ENCODE measurements at regions not wholly inside any gene's neighbourhood (a gene's known extent, or its start where the extent isn't known, plus 50 kb on each side); places are given as distances from the start of the nearest gene placed in this dataset.
"Not testable (repeated sequence)": the region's sequence is repeated elsewhere in the genome, so short reads cannot be mapped to it uniquely, and the experiment has no call there.

DNA sequence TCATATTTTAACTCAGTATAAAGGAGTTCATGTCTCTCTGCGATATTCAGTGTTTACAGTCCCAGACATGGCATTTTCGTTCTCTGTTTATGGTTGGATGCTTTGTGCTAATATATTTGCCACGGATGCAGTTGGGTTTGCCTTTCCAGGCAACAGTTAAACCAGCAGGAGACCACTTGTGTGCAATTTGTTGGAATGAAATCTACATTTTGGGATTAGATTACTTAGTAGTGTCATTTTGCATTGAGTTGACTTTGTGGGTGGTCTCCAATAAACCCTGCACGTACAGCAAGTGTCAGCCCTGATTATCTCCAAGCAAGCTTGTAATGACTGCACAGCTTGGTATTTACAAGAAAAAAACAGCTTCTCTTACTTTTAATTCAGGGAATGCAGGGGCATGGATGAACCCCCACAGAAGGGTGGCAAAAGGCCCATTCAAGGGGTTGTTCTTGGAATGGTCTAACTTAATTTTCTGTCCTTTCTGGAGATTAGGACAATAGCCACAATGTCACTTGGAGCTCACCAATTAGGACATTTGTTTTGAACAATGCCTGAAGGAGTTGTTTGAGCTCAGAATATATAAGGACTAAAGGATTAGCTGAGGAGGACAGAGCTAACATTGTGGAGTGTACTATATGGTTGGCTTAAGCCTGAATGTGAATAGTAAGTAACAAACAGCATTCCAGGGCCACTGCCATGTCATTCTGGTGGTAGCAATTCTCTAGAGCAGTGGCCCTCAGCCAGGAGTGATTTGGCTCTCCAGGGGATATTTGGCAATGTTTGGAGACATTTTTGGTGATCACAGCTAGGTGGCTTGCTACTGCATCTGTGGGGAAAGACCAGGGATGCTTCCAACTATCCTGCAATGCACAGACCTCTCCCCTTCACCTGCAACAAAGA is 121.5 kb downstream of the SLC4A3 start:
- no peak overlapping the region for H3K9ac ChIP-seq (ENCODE audit: low read length)
- H3K4me3 ChIP-seq (ENCODE audit: low read depth, low read length, poor library complexity, severe bottlenecking): no peak overlapping the region
- no peaks in the 10 kb centered on the region for H3F3A ChIP-seq (ENCODE audit: insufficient read depth, low read length)

GRCh38 chr2:219751121-219751520 is 123.7 kb downstream of the SLC4A3 start:
- H2AFZ ChIP-seq (ENCODE audit: low read length); H3K9me2 ChIP-seq (ENCODE audit: low read depth, low read length); H3K79me2 ChIP-seq (ENCODE audit: insufficient read depth, low read length); H3K9ac ChIP-seq (ENCODE audit: low read length); H3K36me3 ChIP-seq (ENCODE audit: insufficient read depth, low read length); H3K4me2 ChIP-seq (ENCODE audit: low read length); H3K27ac ChIP-seq (ENCODE audit: low read depth, low read length, poor library complexity, severe bottlenecking); H3K4me3 ChIP-seq (ENCODE audit: low read depth, low read length, poor library complexity, severe bottlenecking); H3K4me1 ChIP-seq (ENCODE audit: insufficient read depth, low read length, severe bottlenecking); H4K20me1 ChIP-seq (ENCODE audit: insufficient read depth, low read length); H3K9me3 ChIP-seq (ENCODE audit: low read length); H3K27me3 ChIP-seq (ENCODE audit: insufficient read depth, low read length); H3F3A ChIP-seq (ENCODE audit: insufficient read depth, low read length): not testable (repeated sequence)

More for the DNA sequence above, 121.5 kb downstream of the SLC4A3 start:
- Histone ChIP-seq H4K20me1 (ENCODE audit: insufficient read depth, low read length) (no peaks in the 10 kb centered on the region), H3K36me3 (ENCODE audit: insufficient read depth, low read length) (no peaks in the 10 kb centered on the region), H3K27ac (ENCODE audit: low read depth, low read length, poor library complexity, severe bottlenecking) (no peak overlapping the region), H3K9me2 (ENCODE audit: low read depth, low read length) (no peaks in the 10 kb centered on the region), H3K27me3 (ENCODE audit: insufficient read depth, low read length) (no peaks in the 10 kb centered on the region), H3K4me1 (ENCODE audit: insufficient read depth, low read length, severe bottlenecking) (no peaks in the 10 kb centered on the region), H3K79me2 (ENCODE audit: insufficient read depth, low read length) (no peaks in the 10 kb centered on the region), H3K4me2 (ENCODE audit: low read length) (no peak overlapping the region), H3K9me3 (ENCODE audit: low read length) (no peaks in the 10 kb centered on the region), H2AFZ (ENCODE audit: low read length) (no peak overlapping the region)
- no peak for TF ChIP-seq EZH2 (IDR thresholded peaks at IDR 0.05; ENCODE audit: borderline replicate concordance, low read length)
- TF ChIP-seq, protein P1, sequence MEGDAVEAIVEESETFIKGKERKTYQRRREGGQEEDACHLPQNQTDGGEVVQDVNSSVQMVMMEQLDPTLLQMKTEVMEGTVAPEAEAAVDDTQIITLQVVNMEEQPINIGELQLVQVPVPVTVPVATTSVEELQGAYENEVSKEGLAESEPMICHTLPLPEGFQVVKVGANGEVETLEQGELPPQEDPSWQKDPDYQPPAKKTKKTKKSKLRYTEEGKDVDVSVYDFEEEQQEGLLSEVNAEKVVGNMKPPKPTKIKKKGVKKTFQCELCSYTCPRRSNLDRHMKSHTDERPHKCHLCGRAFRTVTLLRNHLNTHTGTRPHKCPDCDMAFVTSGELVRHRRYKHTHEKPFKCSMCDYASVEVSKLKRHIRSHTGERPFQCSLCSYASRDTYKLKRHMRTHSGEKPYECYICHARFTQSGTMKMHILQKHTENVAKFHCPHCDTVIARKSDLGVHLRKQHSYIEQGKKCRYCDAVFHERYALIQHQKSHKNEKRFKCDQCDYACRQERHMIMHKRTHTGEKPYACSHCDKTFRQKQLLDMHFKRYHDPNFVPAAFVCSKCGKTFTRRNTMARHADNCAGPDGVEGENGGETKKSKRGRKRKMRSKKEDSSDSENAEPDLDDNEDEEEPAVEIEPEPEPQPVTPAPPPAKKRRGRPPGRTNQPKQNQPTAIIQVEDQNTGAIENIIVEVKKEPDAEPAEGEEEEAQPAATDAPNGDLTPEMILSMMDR (IDR thresholded peaks at IDR 0.05; ENCODE audit: low read length): no peak

- H3K27ac ChIP-seq (ENCODE audit: low read depth, low read length, poor library complexity, severe bottlenecking): no peak overlapping the region
- no peaks in the 10 kb centered on the region for H3F3A ChIP-seq (ENCODE audit: insufficient read depth, low read length)
- no peak overlapping the region for H3K9ac ChIP-seq (ENCODE audit: low read length)
- TF ChIP-seq EZH2 (IDR thresholded peaks at IDR 0.05; ENCODE audit: borderline replicate concordance, low read length): no peak
- TF ChIP-seq, protein P1 (IDR thresholded peaks at IDR 0.05; ENCODE audit: low read length): no peak
- H3K79me2 ChIP-seq (ENCODE audit: insufficient read depth, low read length): no peaks in the 10 kb centered on the region
- no peak overlapping the region for H3K4me3 ChIP-seq (ENCODE audit: low read depth, low read length, poor library complexity, severe bottlenecking)
- no peaks in the 10 kb centered on the region for H3K36me3 ChIP-seq (ENCODE audit: insufficient read depth, low read length)
- no peak overlapping the region for H2AFZ ChIP-seq (ENCODE audit: low read length)
- H3K27me3 ChIP-seq (ENCODE audit: insufficient read depth, low read length): no peaks in the 10 kb centered on the region
- no peaks in the 10 kb centered on the region for H3K4me1 ChIP-seq (ENCODE audit: insufficient read depth, low read length, severe bottlenecking)
- no peak overlapping the region for H3K4me2 ChIP-seq (ENCODE audit: low read length)
- no peaks in the 10 kb centered on the region for H3K9me2 ChIP-seq (ENCODE audit: low read depth, low read length)
- no peaks in the 10 kb centered on the region for H4K20me1 ChIP-seq (ENCODE audit: insufficient read depth, low read length)
- no peaks in the 10 kb centered on the region for H3K9me3 ChIP-seq (ENCODE audit: low read length)
Observed at GRCh38 chr2:219752726-219753125, 125.3 kb downstream of the SLC4A3 start.

Data from OCI-LY1 (cell line).